ENCODE measurements at regions not wholly inside any gene's neighbourhood (a gene's known extent, or its start where the extent isn't known, plus 50 kb on each side); places are given as distances from the start of the nearest gene placed in this dataset.

DNA sequence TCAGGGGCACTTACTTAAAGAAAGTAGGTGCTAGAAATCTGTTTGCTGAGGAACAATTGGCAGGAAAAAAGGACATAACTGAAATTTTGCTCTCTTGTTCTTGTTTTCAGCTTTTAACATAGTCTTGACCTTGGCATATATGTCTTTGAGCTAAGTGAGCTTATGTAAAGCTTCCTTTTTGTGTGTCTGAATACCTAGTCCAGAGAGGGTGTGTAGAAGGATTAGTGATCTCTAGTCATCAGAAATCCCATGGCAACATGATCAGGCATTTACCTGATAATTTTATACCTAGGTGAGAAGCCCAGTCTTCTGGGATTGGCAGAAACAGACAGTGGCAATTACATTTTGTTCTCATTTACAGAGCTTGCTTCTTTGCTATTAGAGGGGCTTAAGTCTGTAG is 166.1 kb downstream of the SNAPC1 start:
- H3K27me3 ChIP-seq (replicated peaks; ENCODE audit: insufficient read depth) = no peaks in the 10 kb centered on the region
- H3K9me3 ChIP-seq = no peaks in the 10 kb centered on the region
- no peaks in the 10 kb centered on the region for H3K4me1 ChIP-seq (replicated peaks)
- no peak for TF ChIP-seq POLR2A (IDR thresholded peaks at IDR 0.05)
- TF ChIP-seq, protein P1, sequence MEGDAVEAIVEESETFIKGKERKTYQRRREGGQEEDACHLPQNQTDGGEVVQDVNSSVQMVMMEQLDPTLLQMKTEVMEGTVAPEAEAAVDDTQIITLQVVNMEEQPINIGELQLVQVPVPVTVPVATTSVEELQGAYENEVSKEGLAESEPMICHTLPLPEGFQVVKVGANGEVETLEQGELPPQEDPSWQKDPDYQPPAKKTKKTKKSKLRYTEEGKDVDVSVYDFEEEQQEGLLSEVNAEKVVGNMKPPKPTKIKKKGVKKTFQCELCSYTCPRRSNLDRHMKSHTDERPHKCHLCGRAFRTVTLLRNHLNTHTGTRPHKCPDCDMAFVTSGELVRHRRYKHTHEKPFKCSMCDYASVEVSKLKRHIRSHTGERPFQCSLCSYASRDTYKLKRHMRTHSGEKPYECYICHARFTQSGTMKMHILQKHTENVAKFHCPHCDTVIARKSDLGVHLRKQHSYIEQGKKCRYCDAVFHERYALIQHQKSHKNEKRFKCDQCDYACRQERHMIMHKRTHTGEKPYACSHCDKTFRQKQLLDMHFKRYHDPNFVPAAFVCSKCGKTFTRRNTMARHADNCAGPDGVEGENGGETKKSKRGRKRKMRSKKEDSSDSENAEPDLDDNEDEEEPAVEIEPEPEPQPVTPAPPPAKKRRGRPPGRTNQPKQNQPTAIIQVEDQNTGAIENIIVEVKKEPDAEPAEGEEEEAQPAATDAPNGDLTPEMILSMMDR (IDR thresholded peaks at IDR 0.05) = no peak
- TF ChIP-seq POLR2AphosphoS5 (IDR thresholded peaks at IDR 0.05) = no peak
- DNase-seq (ENCODE audit: low spot score) = no peak
- intact Hi-C loops (cut with DNase I) = loop anchor here (10.0 kb wide), 1 partner anchor 197 kb away; no protein-coding TSS in a partner anchor
- no peak overlapping the region for H3K27ac ChIP-seq
- no peaks in the 10 kb centered on the region for H3K36me3 ChIP-seq
- H3K4me3 ChIP-seq = no peak overlapping the region

GRCh38 chr14:61928701-61929100 is 166.5 kb downstream of the SNAPC1 start:
- TF ChIP-seq POLR2A (IDR thresholded peaks at IDR 0.05) = no peak
- TF ChIP-seq POLR2AphosphoS5 (IDR thresholded peaks at IDR 0.05) = no peak
- TF ChIP-seq, protein P1 (IDR thresholded peaks at IDR 0.05) = no peak
- Histone ChIP-seq H3K36me3 (no peaks in the 10 kb centered on the region), H3K27me3 (replicated peaks; ENCODE audit: insufficient read depth) (no peaks in the 10 kb centered on the region), H3K9me3 (no peaks in the 10 kb centered on the region), H3K27ac (no peak overlapping the region), H3K4me3 (no peak overlapping the region), H3K4me1 (replicated peaks) (no peaks in the 10 kb centered on the region)
- 86% methylated on average over 4 of the region's 4 CpGs for WGBS
- no peak for DNase-seq (ENCODE audit: low spot score)
- intact Hi-C loops (cut with DNase I) = loop anchor here (10.0 kb wide), 1 partner anchor 196 kb away; no protein-coding TSS in a partner anchor

DNA sequence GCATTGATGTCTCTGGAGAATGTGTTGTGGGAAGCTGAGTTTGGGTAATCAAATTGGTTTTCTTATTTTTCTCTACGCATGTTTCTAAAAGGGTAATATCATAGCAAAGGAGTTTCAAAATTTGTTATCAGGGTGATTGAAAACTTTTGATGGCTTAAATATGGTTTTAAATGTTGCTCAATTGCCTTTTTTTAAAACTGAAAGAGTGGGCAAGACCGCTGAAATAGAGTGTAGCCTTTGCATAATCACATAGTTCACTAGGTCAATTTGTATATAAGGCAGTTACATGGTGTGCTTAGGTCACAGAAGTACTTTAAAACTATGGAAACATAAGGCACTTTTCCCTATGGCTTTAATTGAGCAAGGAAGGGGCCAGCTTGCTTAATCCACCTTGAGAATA is 167.4 kb downstream of the SNAPC1 start:
- no peaks in the 10 kb centered on the region for H3K9me3 ChIP-seq
- H3K36me3 ChIP-seq = no peaks in the 10 kb centered on the region
- H3K4me3 ChIP-seq = no peak overlapping the region
- H3K27ac ChIP-seq = no peak overlapping the region
- TF ChIP-seq POLR2A (IDR thresholded peaks at IDR 0.05) = no peak
- TF ChIP-seq, protein P1 (IDR thresholded peaks at IDR 0.05) = no peak
- no peak for TF ChIP-seq POLR2AphosphoS5 (IDR thresholded peaks at IDR 0.05)
- 67% methylated on average over 2 of the region's 2 CpGs for WGBS
- no peak for DNase-seq (ENCODE audit: low spot score)
- intact Hi-C loops (cut with DNase I) = loop anchor here (10.0 kb wide), 1 partner anchor 195 kb away; no protein-coding TSS in a partner anchor
- H3K27me3 ChIP-seq (replicated peaks; ENCODE audit: insufficient read depth) = no peaks in the 10 kb centered on the region
- no peaks in the 10 kb centered on the region for H3K4me1 ChIP-seq (replicated peaks)

- no peak overlapping the region for H3K27ac ChIP-seq
- no peaks in the 10 kb centered on the region for H3K9me3 ChIP-seq
- 94% methylated on average over 6 of the region's 6 CpGs for WGBS
- no peaks in the 10 kb centered on the region for H3K36me3 ChIP-seq
- H3K4me1 ChIP-seq (replicated peaks) = no peaks in the 10 kb centered on the region
- TF ChIP-seq POLR2A (IDR thresholded peaks at IDR 0.05) (no peak), POLR2AphosphoS5 (IDR thresholded peaks at IDR 0.05) (no peak)
- TF ChIP-seq, protein P1 (IDR thresholded peaks at IDR 0.05) = no peak
- DNase-seq (ENCODE audit: low spot score) = no peak
- no peak overlapping the region for H3K4me3 ChIP-seq
- intact Hi-C loops (cut with DNase I) = no loop called here
- H3K27me3 ChIP-seq (replicated peaks; ENCODE audit: insufficient read depth) = no peaks in the 10 kb centered on the region
Observed at GRCh38 chr14:61930101-61930857, 168.1 kb downstream of the SNAPC1 start.

GRCh38 chr14:61932974-61933373 is 170.8 kb downstream of the SNAPC1 start:
- intact Hi-C loops (cut with DNase I) = no loop called here
- TF ChIP-seq POLR2A (IDR thresholded peaks at IDR 0.05) = no peak
- TF ChIP-seq, protein P1 (IDR thresholded peaks at IDR 0.05) = no peak
- TF ChIP-seq POLR2AphosphoS5 (IDR thresholded peaks at IDR 0.05) = no peak
- WGBS = 58% methylated on average over 4 of the region's 4 CpGs
- no peaks in the 10 kb centered on the region for H3K27me3 ChIP-seq (replicated peaks; ENCODE audit: insufficient read depth)
- no peaks in the 10 kb centered on the region for H3K9me3 ChIP-seq
- H3K4me1 ChIP-seq (replicated peaks) = no peaks in the 10 kb centered on the region
- no peaks in the 10 kb centered on the region for H3K36me3 ChIP-seq
- no peak for DNase-seq (ENCODE audit: low spot score)
- H3K27ac ChIP-seq = no peak overlapping the region
- no peak overlapping the region for H3K4me3 ChIP-seq
